Ovary (tissue), 3 donors: ENCODE measurements at regions not wholly inside any gene's neighbourhood (a gene's known extent, or its start where the extent isn't known, plus 50 kb on each side); places are given as distances from the start of the nearest gene placed in this dataset.
"Not testable (repeated sequence)": the region's sequence is repeated elsewhere in the genome, so short reads cannot be mapped to it uniquely, and the experiment has no call there.

Source experiments
- EP300 ChIP-seq: sonication (generic); formaldehyde crosslinking; IDR thresholded peaks from one replicate; pipeline ENCODE4 v1.6.1; 2017; ENCODE audit warnings: antibody characterized with exemption
- POLR2A ChIP-seq: fragments of 450-650 bp; IDR thresholded peaks from one replicate; pipeline ENCODE4 v1.6.1; 2017; ENCODE audit warnings: antibody characterized with exemption, mild to moderate bottlenecking, moderate library complexity
- TF ChIP-seq, protein P1 (sequence below), 3 donors: fragments of 450-650 bp in 2 of 3; fragments of 200-600 bp in 1 of 3; IDR thresholded peaks; one replicate each; pipeline versions ENCODE4 v1.5.1 to v1.8.0; 2016 to 2022; ENCODE audit warnings: antibody characterized with exemption in 3 of 3, mild to moderate bottlenecking in 1 of 3
- donor health status: DM: no; HTN: no; CAD: no.

DNA sequence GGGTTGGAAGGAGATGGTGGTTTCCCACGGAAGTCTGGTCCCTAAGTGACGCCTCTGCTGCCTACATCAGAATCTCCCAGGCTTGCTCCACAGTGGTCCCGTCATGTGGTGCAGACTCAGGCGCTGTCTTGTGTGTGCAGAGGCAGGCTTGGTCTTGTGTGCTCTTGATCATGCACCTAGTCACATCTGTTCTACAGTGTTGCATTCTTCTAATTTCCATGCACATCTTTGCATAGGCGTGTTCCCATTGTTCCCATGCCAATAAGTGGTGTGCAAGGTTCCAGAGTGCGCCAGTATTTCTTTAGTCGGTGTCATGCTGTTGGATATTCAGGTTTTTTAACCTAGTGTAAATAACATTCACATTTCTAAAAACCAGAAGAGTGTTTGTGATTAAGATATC is 195.8 kb downstream of the LMLN start:
- TF ChIP-seq, protein P1, sequence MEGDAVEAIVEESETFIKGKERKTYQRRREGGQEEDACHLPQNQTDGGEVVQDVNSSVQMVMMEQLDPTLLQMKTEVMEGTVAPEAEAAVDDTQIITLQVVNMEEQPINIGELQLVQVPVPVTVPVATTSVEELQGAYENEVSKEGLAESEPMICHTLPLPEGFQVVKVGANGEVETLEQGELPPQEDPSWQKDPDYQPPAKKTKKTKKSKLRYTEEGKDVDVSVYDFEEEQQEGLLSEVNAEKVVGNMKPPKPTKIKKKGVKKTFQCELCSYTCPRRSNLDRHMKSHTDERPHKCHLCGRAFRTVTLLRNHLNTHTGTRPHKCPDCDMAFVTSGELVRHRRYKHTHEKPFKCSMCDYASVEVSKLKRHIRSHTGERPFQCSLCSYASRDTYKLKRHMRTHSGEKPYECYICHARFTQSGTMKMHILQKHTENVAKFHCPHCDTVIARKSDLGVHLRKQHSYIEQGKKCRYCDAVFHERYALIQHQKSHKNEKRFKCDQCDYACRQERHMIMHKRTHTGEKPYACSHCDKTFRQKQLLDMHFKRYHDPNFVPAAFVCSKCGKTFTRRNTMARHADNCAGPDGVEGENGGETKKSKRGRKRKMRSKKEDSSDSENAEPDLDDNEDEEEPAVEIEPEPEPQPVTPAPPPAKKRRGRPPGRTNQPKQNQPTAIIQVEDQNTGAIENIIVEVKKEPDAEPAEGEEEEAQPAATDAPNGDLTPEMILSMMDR (IDR thresholded peaks at IDR 0.05), result not testable (repeated sequence)
- not testable (repeated sequence) for TF ChIP-seq EP300, POLR2A
